Suprapubic skin (tissue), 3 donors: ENCODE measurements at regions not wholly inside any gene's neighbourhood (a gene's known extent, or its start where the extent isn't known, plus 50 kb on each side); places are given as distances from the start of the nearest gene placed in this dataset.

Source experiments
- CTCF ChIP-seq, 2 donors: fragments of 200-600 bp in 1 of 2; fragments of 450-650 bp in 1 of 2; sonication (generic) in 1 of 2; IDR thresholded peaks; one replicate each; pipeline ENCODE4 v1.5.1; 2016 to 2019; ENCODE audit warnings: antibody characterized with exemption in 2 of 2, mild to moderate bottlenecking in 1 of 2, moderate library complexity in 1 of 2
- POLR2AphosphoS5 ChIP-seq, 3 donors: sonication (generic); formaldehyde crosslinking; IDR thresholded peaks; one replicate each; pipeline ENCODE4 v1.6.1; 2017; ENCODE audit warnings: antibody characterized with exemption in 3 of 3

GRCh38 chr2:129847043-129847442, 132.4 kb upstream of the RAB6C start:
- TF ChIP-seq POLR2AphosphoS5 (IDR thresholded peaks at IDR 0.05) (no peak), CTCF (IDR thresholded peaks at IDR 0.05) (no peak)
